Prostate gland (tissue), 2 donors: ENCODE measurements at regions not wholly inside any gene's neighbourhood (a gene's known extent, or its start where the extent isn't known, plus 50 kb on each side); places are given as distances from the start of the nearest gene placed in this dataset.

ENCODE experiments used
- CTCF ChIP-seq, 4 experiments: fragments of 200-600 bp in 2 of 4; fragments of 450-650 bp in 2 of 4; sonication (generic) in 2 of 4; IDR thresholded peaks; 1 replicate in 3 of 4; 2 replicates in 1 of 4; pipeline ENCODE4 v1.5.1; 2016 to 2019; ENCODE audit warnings: antibody characterized with exemption in 4 of 4, mild to moderate bottlenecking in 2 of 4, moderate library complexity in 2 of 4
- POLR2AphosphoS5 ChIP-seq: sonication (generic); formaldehyde crosslinking; IDR thresholded peaks from one replicate; pipeline ENCODE4 v1.6.1; 2017; ENCODE audit warnings: antibody characterized with exemption

- TF ChIP-seq CTCF (IDR thresholded peaks at IDR 0.05) (no peak), POLR2AphosphoS5 (no peak)
These were observed 278.1 kb downstream of the LRATD1 start for GRCh38 chr2:14910654-14911053.
